Colonic mucosa (tissue), 4 donors: ENCODE measurements at regions not wholly inside any gene's neighbourhood (a gene's known extent, or its start where the extent isn't known, plus 50 kb on each side); places are given as distances from the start of the nearest gene placed in this dataset.
"Not testable (repeated sequence)": the region's sequence is repeated elsewhere in the genome, so short reads cannot be mapped to it uniquely, and the experiment has no call there.

ENCODE experiments used
- DNase-seq: peaks from one replicate; pipeline ENCODE4 v3.0.0-alpha.2; 2020
- H3K27ac ChIP-seq: fragments of 200-600 bp; one replicate; pipeline ENCODE4 v1.8.0; 2021
- H3K27me3 ChIP-seq: fragments of 200-600 bp; one replicate; pipeline ENCODE4 v1.8.0; 2021
- H3K36me3 ChIP-seq: fragments of 200-600 bp; one replicate; pipeline ENCODE4 v1.8.0; 2021
- H3K4me1 ChIP-seq: fragments of 200-600 bp; one replicate; pipeline ENCODE4 v1.8.0; 2021; ENCODE audit warnings: mild to moderate bottlenecking
- H3K4me3 ChIP-seq: fragments of 200-600 bp; one replicate; pipeline ENCODE4 v1.8.0; 2021
- H3K9ac ChIP-seq, 2 donors: one replicate each; pipeline ENCODE4 v1.7.0; 2013; ENCODE audit warnings: control low read depth in 2 of 2, low read depth in 2 of 2, low read length in 2 of 2
- H3K9me3 ChIP-seq: fragments of 200-600 bp; one replicate; pipeline ENCODE4 v1.8.0; 2021
- CTCF ChIP-seq: fragments of 200-600 bp; IDR thresholded peaks from one replicate; pipeline ENCODE4 v1.8.0; 2022; ENCODE audit warnings: antibody characterized with exemption, mild to moderate bottlenecking
- intact Hi-C: fragments of 100-400 bp; cut with DNase I; formaldehyde crosslinking; loops from one replicate; pipeline ENCODE4 v1.14.1; 2022
- donor health status: healthy.
- donor health status: DM: no; HTN: no; CAD: no.
- donor health status: DM: no; HTN: no; CAD: no.

DNA sequence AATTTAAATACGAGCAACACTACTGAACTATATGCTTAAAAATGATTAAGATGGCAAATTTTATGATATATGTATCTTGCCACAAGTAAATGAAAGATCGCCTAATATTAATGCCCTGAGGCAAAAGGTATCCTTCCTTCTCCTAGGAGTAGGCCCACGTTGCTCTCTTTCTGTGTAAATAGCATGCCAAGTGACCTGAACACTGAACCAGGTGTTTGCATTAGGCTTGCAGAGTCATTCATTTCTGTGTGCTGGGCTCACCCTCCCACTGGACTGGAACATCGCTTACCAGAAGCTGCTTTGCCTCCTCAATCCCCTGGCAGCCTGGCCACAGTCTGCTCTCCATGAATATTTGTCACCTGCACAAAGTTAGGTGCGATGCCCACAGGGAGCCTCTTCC, 83.3 kb upstream of the TNFSF11 start:
- Histone ChIP-seq H3K9me3 (no peaks in the 10 kb centered on the region), H3K27me3 (no peaks in the 10 kb centered on the region), H3K9ac (no peak overlapping the region), H3K27ac (no peak overlapping the region), H3K36me3 (no peaks in the 10 kb centered on the region), H3K4me1 (no peaks in the 10 kb centered on the region), H3K4me3 (no peak overlapping the region)
- intact Hi-C loops: no loop called here
- no peak for TF ChIP-seq CTCF
- DNase-seq: no peak

DNA sequence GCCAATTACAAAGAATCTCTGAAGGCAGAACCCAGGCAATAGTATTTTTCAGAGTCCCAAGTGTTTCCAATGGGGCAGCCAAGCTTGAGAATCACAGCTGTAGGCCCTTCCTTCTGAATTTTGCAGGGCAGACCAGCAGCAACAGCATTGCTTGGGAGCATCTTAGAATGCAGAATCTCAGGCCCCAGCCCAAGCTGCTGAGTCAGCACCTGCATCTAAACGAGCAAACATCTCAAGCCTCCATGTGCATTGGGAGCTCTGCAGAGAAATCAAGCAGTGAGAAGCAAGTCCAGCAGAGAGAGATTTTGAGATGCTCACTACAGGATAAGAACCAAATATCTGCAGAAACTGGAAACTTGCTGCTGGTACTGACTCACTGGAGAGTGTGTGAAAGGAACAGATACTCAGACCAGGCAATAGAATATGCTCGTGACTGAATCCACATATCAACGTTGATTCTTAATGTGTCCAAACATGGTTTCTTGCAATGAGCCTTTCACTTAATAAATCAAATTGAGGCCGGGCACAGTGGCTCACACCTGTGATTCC, 81.5 kb upstream of the TNFSF11 start:
- Histone ChIP-seq H3K36me3 (no peaks in the 10 kb centered on the region), H3K4me3 (no peak overlapping the region), H3K27me3 (no peaks in the 10 kb centered on the region), H3K4me1 (no peaks in the 10 kb centered on the region), H3K9ac (no peak overlapping the region), H3K9me3 (no peaks in the 10 kb centered on the region), H3K27ac (no peak overlapping the region)
- DNase-seq: no peak
- no peak for TF ChIP-seq CTCF
- intact Hi-C loops: no loop called here

GRCh38 chr13:42494157-42494556, 79.8 kb upstream of the TNFSF11 start:
- TF ChIP-seq CTCF: no peak
- no peaks in the 10 kb centered on the region for H3K36me3 ChIP-seq
- H3K4me3 ChIP-seq: no peak overlapping the region
- H3K4me1 ChIP-seq: no peaks in the 10 kb centered on the region
- DNase-seq: no peak
- intact Hi-C loops: no loop called here
- no peaks in the 10 kb centered on the region for H3K27me3 ChIP-seq
- H3K9ac ChIP-seq: no peak overlapping the region
- no peak overlapping the region for H3K27ac ChIP-seq
- H3K9me3 ChIP-seq: no peaks in the 10 kb centered on the region

- no peak overlapping the region for H3K9ac ChIP-seq
- H3K9me3 ChIP-seq: no peaks in the 10 kb centered on the region
- H3K36me3 ChIP-seq: no peaks in the 10 kb centered on the region
- intact Hi-C loops: no loop called here
- H3K27ac ChIP-seq: no peak overlapping the region
- no peak for DNase-seq
- no peak overlapping the region for H3K4me3 ChIP-seq
- no peaks in the 10 kb centered on the region for H3K27me3 ChIP-seq
- TF ChIP-seq CTCF: no peak
- H3K4me1 ChIP-seq: no peaks in the 10 kb centered on the region
Observed at GRCh38 chr13:42495255-42495654, 78.7 kb upstream of the TNFSF11 start.

- no peak for DNase-seq
- TF ChIP-seq CTCF: no peak
- Histone ChIP-seq H3K9me3 (no peaks in the 10 kb centered on the region), H3K36me3 (no peaks in the 10 kb centered on the region), H3K4me3 (no peak overlapping the region), H3K27ac (no peak overlapping the region), H3K4me1 (no peaks in the 10 kb centered on the region), H3K27me3 (no peaks in the 10 kb centered on the region), H3K9ac (no peak overlapping the region)
- intact Hi-C loops: no loop called here
Observed at GRCh38 chr13:42495751-42496150, 78.2 kb upstream of the TNFSF11 start.

DNA sequence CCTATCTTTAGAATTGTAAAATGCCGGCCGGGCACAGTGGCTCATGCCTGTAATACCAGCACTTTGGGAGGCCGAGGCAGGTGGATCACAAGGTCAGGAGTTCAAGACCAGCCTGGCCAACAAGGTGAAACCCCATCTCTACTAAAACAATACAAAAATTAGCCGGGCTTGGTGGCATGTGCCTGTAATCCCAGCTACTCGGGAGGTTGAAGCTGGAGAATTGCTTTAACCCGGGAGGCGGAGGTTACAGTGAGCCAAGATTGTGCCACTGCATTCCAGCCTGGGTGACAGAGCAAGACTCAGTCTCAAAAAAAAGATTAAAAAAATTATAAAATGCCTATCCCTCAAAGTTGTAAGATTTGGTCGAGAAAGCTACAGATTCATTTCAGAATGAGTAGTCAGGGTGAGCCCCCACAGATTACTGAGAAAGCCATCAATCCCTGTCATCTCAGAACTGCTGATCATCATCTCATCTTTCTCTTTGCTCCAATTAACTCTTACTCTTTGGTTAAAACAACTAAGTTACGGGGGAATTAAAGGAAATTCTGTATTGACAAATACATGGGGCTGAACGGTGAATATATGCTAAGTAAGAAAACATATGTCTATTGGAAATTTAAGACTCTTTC, 76.9 kb upstream of the TNFSF11 start:
- H3K4me3 ChIP-seq, DNase-seq, H3K27me3 ChIP-seq, H3K9me3 ChIP-seq, H3K4me1 ChIP-seq, intact Hi-C loops, H3K36me3 ChIP-seq, H3K27ac ChIP-seq, H3K9ac ChIP-seq: not testable (repeated sequence)
